ENCODE measurements at regions not wholly inside any gene's neighbourhood (a gene's known extent, or its start where the extent isn't known, plus 50 kb on each side); places are given as distances from the start of the nearest gene placed in this dataset.

- ChIA-PET POLR2A (no interaction called here), CTCF (no interaction called here)
- Histone ChIP-seq H3K9me3 (peaks cover 3% of the 10 kb centered on the region; the same call in 1 of the 3 replicates), H3K4me1 (peaks cover 4% of the 10 kb centered on the region; the same call in 1 of the 3 replicates), H3K27ac (no peak overlapping the region), H3K4me2 (no peak overlapping the region), H3K4me3 (no peak overlapping the region)
- TF ChIP-seq ZFP36 (IDR thresholded peaks at IDR 0.05; ENCODE audit: borderline replicate concordance, partially characterized antibody) (no peak), BHLHE40 (IDR thresholded peaks at IDR 0.05; ENCODE audit: low read depth, low read length) (no peak), POLR2A (IDR thresholded peaks at IDR 0.05; ENCODE audit: low read length) (no peak), ZC3H11A (IDR thresholded peaks at IDR 0.05) (no peak)
- TF ChIP-seq, protein P1, sequence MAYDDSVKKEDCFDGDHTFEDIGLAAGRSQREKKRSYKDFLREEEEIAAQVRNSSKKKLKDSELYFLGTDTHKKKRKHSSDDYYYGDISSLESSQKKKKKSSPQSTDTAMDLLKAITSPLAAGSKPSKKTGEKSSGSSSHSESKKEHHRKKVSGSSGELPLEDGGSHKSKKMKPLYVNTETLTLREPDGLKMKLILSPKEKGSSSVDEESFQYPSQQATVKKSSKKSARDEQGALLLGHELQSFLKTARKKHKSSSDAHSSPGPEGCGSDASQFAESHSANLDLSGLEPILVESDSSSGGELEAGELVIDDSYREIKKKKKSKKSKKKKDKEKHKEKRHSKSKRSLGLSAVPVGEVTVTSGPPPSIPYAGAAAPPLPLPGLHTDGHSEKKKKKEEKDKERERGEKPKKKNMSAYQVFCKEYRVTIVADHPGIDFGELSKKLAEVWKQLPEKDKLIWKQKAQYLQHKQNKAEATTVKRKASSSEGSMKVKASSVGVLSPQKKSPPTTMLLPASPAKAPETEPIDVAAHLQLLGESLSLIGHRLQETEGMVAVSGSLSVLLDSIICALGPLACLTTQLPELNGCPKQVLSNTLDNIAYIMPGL (CRISPR knock-in tag; IDR thresholded peaks at IDR 0.05; ENCODE audit: borderline replicate concordance): no peak
- DNase-seq (ENCODE audit: low read depth in 1 of 2, low spot score in 1 of 2) (no peak), ATAC-seq (no peak), FAIRE-seq (no peak)
Measured at GRCh38 chr11:10360835-10361234, 56.0 kb downstream of the ADM start.

- DNase-seq (ENCODE audit: low read depth in 1 of 2, low spot score in 1 of 2): no peak
- no peak for FAIRE-seq
- no peak for ATAC-seq
- Histone ChIP-seq H3K4me2 (no peak overlapping the region), H3K4me1 (peaks cover 15% of the 10 kb centered on the region), H3K9me3 (no peaks in the 10 kb centered on the region; the same call in 2 of the 3 replicates), H3K27ac (peak overlapping the region in 1 of 2 experiments; percentile 45; a peak in 2 of 6 replicates), H3K4me3 (no peak overlapping the region)
- CTCF ChIA-PET: interaction anchor here (0.6 to 5.7 kb wide), 6 partner anchors 23 to 819 kb away, joined by 3 to 59 read pairs (median 8); no protein-coding TSS in a partner anchor
- TF ChIP-seq RAD21 (conservative IDR thresholded peaks at IDR 0.05 in 1 of 2, IDR thresholded peaks at IDR 0.05 in 1 of 2) (no peak), FOSL2 (IDR thresholded peaks at IDR 0.05) (no peak), FOSL2 (CRISPR knock-in tag; IDR thresholded peaks at IDR 0.05) (peak; percentile 33; the same call in 1 of the 2 replicates)
- WGBS (ENCODE audit: missing lambda C conversion rate): 90% methylated on average over 5 of the region's 5 CpGs
- POLR2A ChIA-PET: interaction anchor here (2.7 kb wide), 1 partner anchor 61 kb away, joined by 30 read pairs; the partner anchor contains the start of gene ADM
Measured at GRCh38 chr11:10365045-10365444, 60.2 kb downstream of the ADM start.

GRCh38 chr11:10366568-10367331 is 61.9 kb downstream of the ADM start:
- ATAC-seq: peak; percentile 97 to 98
- TF ChIP-seq EHF (CRISPR knock-in tag; IDR thresholded peaks at IDR 0.05) (no peak), TP53 (CRISPR knock-in tag; IDR thresholded peaks at IDR 0.05) (no peak), TFCP2L1 (CRISPR knock-in tag; IDR thresholded peaks at IDR 0.05) (no peak), CBX8 (IDR thresholded peaks at IDR 0.05) (no peak), FOSL2 (IDR thresholded peaks at IDR 0.05) (no peak), FOSL2 (CRISPR knock-in tag; IDR thresholded peaks at IDR 0.05) (0 out of 2 replicates have a peak, but pooled peaks have one; percentile 9), ELK1 (IDR thresholded peaks at IDR 0.05; ENCODE audit: low read depth, low read length) (no peak), ATOH8 (CRISPR knock-in tag; IDR thresholded peaks at IDR 0.05; ENCODE audit: low read depth) (peak; percentile 57; the same call in 1 of the 2 replicates), CBX2 (IDR thresholded peaks at IDR 0.05; ENCODE audit: borderline replicate concordance, low read depth) (no peak), ZSCAN20 (CRISPR knock-in tag; IDR thresholded peaks at IDR 0.05) (no peak), HOXB5 (CRISPR knock-in tag; IDR thresholded peaks at IDR 0.05) (no peak), POLR2AphosphoS2 (conservative IDR thresholded peaks at IDR 0.05; ENCODE audit: low read length) (no peak), PHF8 (IDR thresholded peaks at IDR 0.05; ENCODE audit: borderline replicate concordance, low read depth) (no peak), HOXA7 (CRISPR knock-in tag; IDR thresholded peaks at IDR 0.05) (no peak), RAD21 (conservative IDR thresholded peaks at IDR 0.05 in 1 of 2, IDR thresholded peaks at IDR 0.05 in 1 of 2) (peak; percentile 91 to 96), MAZ (IDR thresholded peaks at IDR 0.05; ENCODE audit: borderline replicate concordance, low read depth, low read length) (no peak), NFE2L2 (conservative IDR thresholded peaks at IDR 0.05; ENCODE audit: low read length) (no peak), E2F6 (IDR thresholded peaks at IDR 0.05; ENCODE audit: borderline replicate concordance, low read depth) (0 out of 2 replicates have a peak, but pooled peaks have one; percentile 24), ZFP36 (IDR thresholded peaks at IDR 0.05; ENCODE audit: borderline replicate concordance, partially characterized antibody) (no peak)
- TF ChIP-seq, protein P2, sequence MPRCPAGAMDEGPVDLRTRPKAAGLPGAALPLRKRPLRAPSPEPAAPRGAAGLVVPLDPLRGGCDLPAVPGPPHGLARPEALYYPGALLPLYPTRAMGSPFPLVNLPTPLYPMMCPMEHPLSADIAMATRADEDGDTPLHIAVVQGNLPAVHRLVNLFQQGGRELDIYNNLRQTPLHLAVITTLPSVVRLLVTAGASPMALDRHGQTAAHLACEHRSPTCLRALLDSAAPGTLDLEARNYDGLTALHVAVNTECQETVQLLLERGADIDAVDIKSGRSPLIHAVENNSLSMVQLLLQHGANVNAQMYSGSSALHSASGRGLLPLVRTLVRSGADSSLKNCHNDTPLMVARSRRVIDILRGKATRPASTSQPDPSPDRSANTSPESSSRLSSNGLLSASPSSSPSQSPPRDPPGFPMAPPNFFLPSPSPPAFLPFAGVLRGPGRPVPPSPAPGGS (IDR thresholded peaks at IDR 0.05): no peak
- TF ChIP-seq, protein P3, sequence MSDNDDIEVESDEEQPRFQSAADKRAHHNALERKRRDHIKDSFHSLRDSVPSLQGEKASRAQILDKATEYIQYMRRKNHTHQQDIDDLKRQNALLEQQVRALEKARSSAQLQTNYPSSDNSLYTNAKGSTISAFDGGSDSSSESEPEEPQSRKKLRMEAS (IDR thresholded peaks at IDR 0.05): peak; percentile 96

More at GRCh38 chr11:10366568-10367331, 61.9 kb downstream of the ADM start:
- CTCF ChIA-PET: interaction anchor here (0.6 to 5.7 kb wide), 38 partner anchors 11 to 906 kb away, joined by 3 to 59 read pairs (median 4); partner anchors contain the start of genes ADM and ZNF143
- peak; percentile 93 for FAIRE-seq
- Histone ChIP-seq H3K4me1 (peaks cover 15% of the 10 kb centered on the region), H3K4me3 (no peak overlapping the region), H3K4me2 (peak overlapping the region; percentile 56), H3K27ac (peak overlapping the region; percentile 78 to 84), H3K9me3 (no peaks in the 10 kb centered on the region)
- DNase-seq (ENCODE audit: low read depth in 1 of 2, low spot score in 1 of 2): peak; percentile 78 to 96
- 30% methylated on average over 8 of the region's 8 CpGs for WGBS (ENCODE audit: missing lambda C conversion rate)
- POLR2A ChIA-PET: interaction anchor here (0.6 to 2.7 kb wide), 6 partner anchors 39 to 607 kb away, joined by 3 to 30 read pairs (median 4); partner anchors contain the start of gene ADM
